LoVo (cell line): ENCODE measurements at regions not wholly inside any gene's neighbourhood (a gene's known extent, or its start where the extent isn't known, plus 50 kb on each side); places are given as distances from the start of the nearest gene placed in this dataset.

Experiments used
- DNase-seq: peaks from one replicate; pipeline ENCODE4 v3.0.0-alpha.2; 2016; ENCODE audit warnings: low spot score

DNA sequence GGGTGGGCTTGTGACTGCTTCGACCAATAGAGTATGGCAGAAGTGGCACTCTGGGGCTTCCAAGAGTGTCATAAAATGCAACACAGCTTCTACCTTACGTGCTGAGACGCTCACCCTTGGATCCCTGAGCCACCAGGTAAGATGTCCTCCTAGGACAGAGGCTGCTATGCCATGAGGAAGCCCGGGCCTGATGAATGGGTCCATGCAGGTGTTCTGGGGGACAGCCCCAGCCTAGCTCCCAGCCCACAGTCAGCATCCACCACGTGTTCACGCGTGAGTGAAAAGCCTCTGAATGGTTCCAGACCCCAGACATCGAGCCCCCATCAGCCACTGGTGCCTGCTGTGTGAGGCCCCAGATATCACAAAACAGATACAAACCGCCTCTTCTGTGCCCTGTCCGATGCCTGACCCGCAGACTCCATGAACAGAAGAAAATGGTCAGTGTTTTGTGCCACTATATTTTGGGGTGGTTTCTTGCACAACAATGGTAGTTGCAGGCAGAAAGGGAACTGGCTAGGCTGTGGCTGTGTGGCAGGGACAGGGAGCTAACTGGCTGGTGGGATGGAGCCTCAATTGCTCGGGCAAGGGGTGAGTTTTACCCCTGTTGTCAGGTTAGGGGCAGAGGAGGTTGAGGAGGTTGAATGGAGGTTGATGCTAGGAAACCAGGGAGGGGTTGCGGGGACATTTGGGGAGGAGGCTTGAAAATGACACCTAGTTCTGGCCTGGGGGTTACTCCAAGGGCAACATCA, 92.2 kb downstream of the LINGO1 start:
- no peak for DNase-seq

DNA sequence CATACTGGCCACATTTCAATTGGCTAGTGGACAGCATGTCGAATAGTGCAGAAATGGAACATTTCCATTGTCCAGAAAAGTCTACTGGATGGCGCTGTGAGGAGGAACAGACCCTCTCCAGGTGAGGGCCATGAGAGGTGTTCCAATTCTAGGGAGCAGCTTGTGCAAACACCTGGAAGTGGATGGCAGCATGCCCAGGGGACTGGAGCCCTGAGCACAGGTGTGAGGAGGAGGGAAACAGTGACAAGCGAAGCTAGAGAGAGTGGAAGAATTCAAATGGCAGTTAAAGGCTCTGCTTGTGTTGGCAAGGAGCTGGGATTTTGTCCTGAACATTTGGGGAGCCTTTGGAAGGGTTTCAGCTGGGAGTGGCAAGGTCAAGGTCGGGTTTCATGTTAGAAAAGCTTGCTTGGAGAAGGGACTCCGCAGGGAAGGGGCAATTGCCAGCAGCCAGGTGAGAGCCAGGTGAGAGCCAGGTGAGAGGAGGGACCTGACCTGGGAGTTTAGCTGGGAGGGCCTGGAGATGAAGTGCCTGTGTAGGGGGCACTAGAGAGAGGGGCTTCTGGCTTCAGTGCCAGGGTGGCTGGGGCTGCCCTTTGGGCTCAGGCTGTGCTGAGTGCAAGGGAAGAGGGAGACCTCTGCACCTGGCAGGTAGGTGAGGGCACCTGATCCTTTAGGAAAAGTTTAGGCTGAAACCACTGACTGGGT, 93.8 kb downstream of the LINGO1 start:
- DNase-seq, result no peak

DNA sequence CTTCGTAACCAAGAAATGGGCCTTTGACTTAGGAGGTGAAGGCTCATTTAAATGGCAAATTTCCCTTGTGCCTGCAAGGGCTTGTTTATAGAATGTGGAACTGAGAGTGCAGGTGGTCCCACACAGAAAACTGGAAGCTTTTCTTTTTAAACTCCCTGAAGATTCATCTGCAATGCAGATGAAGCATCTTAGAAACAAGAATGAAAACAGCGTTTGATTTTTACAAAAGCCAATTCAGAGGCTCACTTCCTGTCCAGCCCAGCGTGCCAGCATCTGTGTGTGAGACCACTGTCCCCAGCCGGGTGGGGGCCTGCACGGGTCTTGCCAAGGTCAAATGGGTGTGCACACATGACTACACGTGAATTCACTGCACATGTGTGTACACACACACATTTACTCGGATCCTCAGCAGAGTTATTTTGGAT, 94.7 kb downstream of the LINGO1 start:
- no peak for DNase-seq

DNA sequence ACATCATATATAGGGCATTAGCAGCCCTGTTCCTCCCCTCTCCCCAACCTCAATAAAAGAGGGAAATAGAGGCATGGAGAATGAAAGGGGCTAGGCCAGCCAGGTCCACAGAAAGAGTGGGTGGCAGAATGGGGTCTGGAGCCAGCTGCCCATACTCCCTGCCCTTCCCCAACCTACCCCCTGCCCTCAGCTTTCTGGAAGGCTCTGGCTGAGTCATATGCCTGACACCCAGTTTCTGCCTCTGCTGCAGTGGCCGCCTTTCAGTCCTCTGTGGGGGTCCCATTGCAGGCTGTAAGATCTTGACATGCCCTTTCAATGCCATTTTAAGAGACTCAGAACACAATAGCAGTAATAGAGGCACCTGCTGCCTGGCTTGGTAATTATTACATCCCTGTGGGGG, 95.7 kb downstream of the LINGO1 start:
- no peak for DNase-seq

DNA sequence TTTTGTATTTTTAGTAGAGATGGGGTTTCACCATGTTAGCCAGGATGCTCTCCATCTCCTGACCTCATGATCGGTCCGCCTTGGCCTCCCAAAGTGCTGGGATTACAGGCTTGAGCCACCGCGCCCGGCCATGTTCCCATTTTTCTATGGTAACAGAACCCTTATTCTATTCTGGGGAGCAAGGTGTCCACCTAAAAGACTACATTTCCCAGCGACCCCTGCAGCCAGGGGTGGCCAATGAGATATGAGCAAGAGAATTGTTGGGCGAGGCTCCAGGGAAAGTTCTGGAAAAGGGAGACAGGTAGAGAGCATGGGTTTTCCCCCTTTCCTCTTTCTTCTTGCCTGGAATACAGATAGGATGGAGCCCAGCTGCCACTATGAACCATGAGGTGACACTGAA, 96.9 kb downstream of the LINGO1 start:
- no peak for DNase-seq
